AG04449 (cell line): ENCODE measurements at regions not wholly inside any gene's neighbourhood (a gene's known extent, or its start where the extent isn't known, plus 50 kb on each side); places are given as distances from the start of the nearest gene placed in this dataset.
"Not testable (repeated sequence)": the region's sequence is repeated elsewhere in the genome, so short reads cannot be mapped to it uniquely, and the experiment has no call there.

ENCODE experiments used
- CTCF ChIA-PET: fragments of 350-600 bp; formaldehyde crosslinking; extraction: SDS; loops from one replicate; lab custom pipeline; 2021; ENCODE audit warnings: antibody characterized with exemption; lab: Yijun Ruan, JAX
- POLR2A ChIA-PET: fragments of 400-600, 350-600 bp; formaldehyde crosslinking; extraction: SDS; loops from one replicate; lab custom pipeline; 2020; ENCODE audit warnings: antibody characterized with exemption, inconsistent platforms; lab: Yijun Ruan, JAX
- DNase-seq: peaks from one replicate; pipeline ENCODE4 v3.0.0-alpha.2; 2010; ENCODE audit warnings: low read depth, low spot score
- H3K4me3 ChIP-seq: 2 replicates; pipeline ENCODE4 v1.5.1; 2011; ENCODE audit warnings: low read depth, mild to moderate bottlenecking, control low read depth, low read length
- TF ChIP-seq, protein P1 (sequence below): IDR thresholded peaks from one replicate; pipeline ENCODE4 v1.5.1; 2011; ENCODE audit warnings: mild to moderate bottlenecking, moderate library complexity, low read length, control low read depth, inconsistent platforms; ENCODE audit not compliant: insufficient read depth; ENCODE audit errors: missing control alignments

DNA sequence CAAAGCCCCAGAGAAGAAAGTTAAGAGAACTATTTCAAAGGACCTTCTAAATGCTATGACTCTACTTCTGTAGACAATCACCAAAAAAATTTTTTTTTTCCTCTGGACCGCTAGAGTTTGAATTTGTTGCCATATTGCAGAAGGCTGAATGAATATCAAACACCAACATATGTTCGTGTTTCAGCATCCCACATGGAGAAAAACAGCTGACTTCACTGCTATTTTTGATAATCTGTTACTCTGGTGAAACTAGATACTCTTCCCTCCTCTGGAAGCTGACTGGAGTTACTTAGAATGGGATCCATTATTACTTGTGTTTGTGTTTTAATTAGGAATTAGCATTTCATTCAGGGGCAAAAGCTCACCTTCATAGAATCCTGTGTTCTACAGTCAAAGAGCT lies 447.0 kb downstream of the AASDHPPT start:
- ChIA-PET POLR2A (no interaction called here), CTCF (interaction anchor here (0.8 kb wide), 1 partner anchor 16 kb away, joined by 3 read pairs; no protein-coding TSS in a partner anchor)
- no peak for DNase-seq
- TF ChIP-seq, protein P1, sequence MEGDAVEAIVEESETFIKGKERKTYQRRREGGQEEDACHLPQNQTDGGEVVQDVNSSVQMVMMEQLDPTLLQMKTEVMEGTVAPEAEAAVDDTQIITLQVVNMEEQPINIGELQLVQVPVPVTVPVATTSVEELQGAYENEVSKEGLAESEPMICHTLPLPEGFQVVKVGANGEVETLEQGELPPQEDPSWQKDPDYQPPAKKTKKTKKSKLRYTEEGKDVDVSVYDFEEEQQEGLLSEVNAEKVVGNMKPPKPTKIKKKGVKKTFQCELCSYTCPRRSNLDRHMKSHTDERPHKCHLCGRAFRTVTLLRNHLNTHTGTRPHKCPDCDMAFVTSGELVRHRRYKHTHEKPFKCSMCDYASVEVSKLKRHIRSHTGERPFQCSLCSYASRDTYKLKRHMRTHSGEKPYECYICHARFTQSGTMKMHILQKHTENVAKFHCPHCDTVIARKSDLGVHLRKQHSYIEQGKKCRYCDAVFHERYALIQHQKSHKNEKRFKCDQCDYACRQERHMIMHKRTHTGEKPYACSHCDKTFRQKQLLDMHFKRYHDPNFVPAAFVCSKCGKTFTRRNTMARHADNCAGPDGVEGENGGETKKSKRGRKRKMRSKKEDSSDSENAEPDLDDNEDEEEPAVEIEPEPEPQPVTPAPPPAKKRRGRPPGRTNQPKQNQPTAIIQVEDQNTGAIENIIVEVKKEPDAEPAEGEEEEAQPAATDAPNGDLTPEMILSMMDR: no peak
- no peak overlapping the region for H3K4me3 ChIP-seq

GRCh38 chr11:106531648-106532047 lies 454.2 kb downstream of the AASDHPPT start:
- H3K4me3 ChIP-seq, POLR2A ChIA-PET, CTCF ChIA-PET, DNase-seq: not testable (repeated sequence)

DNA sequence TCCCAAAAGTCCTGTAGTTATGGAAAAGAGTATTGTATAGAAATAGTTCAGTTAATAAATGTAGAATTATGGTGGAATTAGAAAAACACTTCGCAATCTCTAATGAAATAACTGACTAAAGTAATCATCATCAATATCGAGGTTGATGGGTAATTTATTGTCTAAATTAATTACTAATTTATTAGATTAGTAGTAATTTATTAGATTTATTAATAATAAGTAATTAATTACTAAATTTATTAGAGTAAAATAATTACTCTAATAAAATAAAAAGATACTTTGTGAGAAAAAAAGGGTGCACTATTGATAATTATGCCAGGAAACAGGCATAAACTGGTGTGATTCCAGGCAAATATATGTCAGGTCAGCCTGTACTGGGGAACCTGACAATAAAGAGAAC lies 455.6 kb downstream of the AASDHPPT start:
- TF ChIP-seq, protein P1: no peak
- ChIA-PET CTCF (no interaction called here), POLR2A (no interaction called here)
- no peak overlapping the region for H3K4me3 ChIP-seq
- DNase-seq: no peak

DNA sequence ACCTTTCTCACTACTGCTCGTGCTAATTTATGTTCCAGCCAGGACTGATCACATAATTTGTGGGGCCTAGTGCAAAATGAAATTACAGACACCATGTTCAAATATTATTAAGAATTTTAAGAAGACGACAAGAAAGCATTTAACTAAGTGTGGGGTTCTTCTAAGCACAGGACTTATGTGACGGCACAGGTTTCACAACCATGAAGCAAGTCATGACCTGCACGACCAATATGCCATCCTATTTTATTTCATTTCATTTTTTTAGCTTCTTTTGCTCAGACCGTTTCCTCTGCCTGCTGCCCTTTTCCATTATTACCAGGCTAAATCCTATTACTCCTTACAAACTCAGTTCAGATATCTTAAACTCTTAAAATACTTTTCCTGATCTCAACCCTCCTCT lies 462.5 kb downstream of the AASDHPPT start:
- TF ChIP-seq, protein P1: no peak
- DNase-seq: no peak
- CTCF ChIA-PET: interaction anchor here (0.7 to 1.4 kb wide), 2 partner anchors 16 to 171 kb away, joined by 3 read pairs; no protein-coding TSS in a partner anchor
- H3K4me3 ChIP-seq: no peak overlapping the region
- POLR2A ChIA-PET: no interaction called here

- POLR2A ChIA-PET: no interaction called here
- H3K4me3 ChIP-seq: no peak overlapping the region
- no peak for DNase-seq
- CTCF ChIA-PET: no interaction called here
- TF ChIP-seq, protein P1: no peak
Observed at GRCh38 chr11:106548406-106548805, 469.9 kb downstream of the GUCY1A2 start.

GRCh38 chr11:106551744-106552673 lies 466.3 kb downstream of the GUCY1A2 start:
- TF ChIP-seq, protein P1: no peak
- DNase-seq: no peak
- POLR2A ChIA-PET: no interaction called here
- H3K4me3 ChIP-seq: no peak overlapping the region
- CTCF ChIA-PET: interaction anchor here (1.2 kb wide), 1 partner anchor 33 kb away, joined by 3 read pairs; no protein-coding TSS in a partner anchor
